ENCODE measurements at regions not wholly inside any gene's neighbourhood (a gene's known extent, or its start where the extent isn't known, plus 50 kb on each side); places are given as distances from the start of the nearest gene placed in this dataset.

GRCh38 chr7:41481353-41481752 is 221.5 kb downstream of the INHBA start:
- no peak for DNase-seq (ENCODE audit: low read depth, low spot score)
- Mint-ChIP-seq H3K36me3 (ENCODE audit: low read depth) (peaks cover 2% of the 10 kb centered on the region), H3K27me3 (ENCODE audit: low read depth) (no peaks in the 10 kb centered on the region), H3K4me1 (no peaks in the 10 kb centered on the region), H3K9me3 (peaks cover 4% of the 10 kb centered on the region), H3K4me3 (no peak overlapping the region), H3K27ac (ENCODE audit: unreplicated experiment) (no peak overlapping the region)
- no peak for TF ChIP-seq CTCF (conservative IDR thresholded peaks at IDR 0.05)

- Mint-ChIP-seq H3K9me3 (peaks cover 4% of the 10 kb centered on the region), H3K4me1 (no peaks in the 10 kb centered on the region), H3K4me3 (no peak overlapping the region), H3K27me3 (ENCODE audit: low read depth) (no peaks in the 10 kb centered on the region), H3K36me3 (ENCODE audit: low read depth) (peaks cover 2% of the 10 kb centered on the region), H3K27ac (ENCODE audit: unreplicated experiment) (no peak overlapping the region)
- DNase-seq (ENCODE audit: low read depth, low spot score): no peak
- no peak for TF ChIP-seq CTCF (conservative IDR thresholded peaks at IDR 0.05)
Measured at GRCh38 chr7:41478187-41478586, 224.7 kb downstream of the INHBA start.

GRCh38 chr7:41476460-41476803 is 226.5 kb downstream of the INHBA start:
- no peaks in the 10 kb centered on the region for H3K4me1 Mint-ChIP-seq
- peaks cover 4% of the 10 kb centered on the region for H3K9me3 Mint-ChIP-seq
- no peak overlapping the region for H3K4me3 Mint-ChIP-seq
- H3K36me3 Mint-ChIP-seq (ENCODE audit: low read depth): peaks cover 2% of the 10 kb centered on the region
- no peak for DNase-seq (ENCODE audit: low read depth, low spot score)
- no peak for TF ChIP-seq CTCF (conservative IDR thresholded peaks at IDR 0.05)
- H3K27me3 Mint-ChIP-seq (ENCODE audit: low read depth): no peaks in the 10 kb centered on the region
- no peak overlapping the region for H3K27ac Mint-ChIP-seq (ENCODE audit: unreplicated experiment)

GRCh38 chr7:41475801-41476459 is 227.0 kb downstream of the INHBA start:
- no peak for DNase-seq (ENCODE audit: low read depth, low spot score)
- Mint-ChIP-seq H3K4me1 (no peaks in the 10 kb centered on the region), H3K27ac (ENCODE audit: unreplicated experiment) (no peak overlapping the region), H3K4me3 (no peak overlapping the region), H3K27me3 (ENCODE audit: low read depth) (no peaks in the 10 kb centered on the region), H3K9me3 (peaks cover 4% of the 10 kb centered on the region), H3K36me3 (ENCODE audit: low read depth) (peaks cover 2% of the 10 kb centered on the region)
- no peak for TF ChIP-seq CTCF (conservative IDR thresholded peaks at IDR 0.05)

GRCh38 chr7:41472427-41473125 is 230.3 kb downstream of the INHBA start:
- H3K27ac Mint-ChIP-seq (ENCODE audit: unreplicated experiment): no peak overlapping the region
- no peak for DNase-seq (ENCODE audit: low read depth, low spot score)
- no peaks in the 10 kb centered on the region for H3K27me3 Mint-ChIP-seq (ENCODE audit: low read depth)
- H3K4me3 Mint-ChIP-seq: no peak overlapping the region
- H3K36me3 Mint-ChIP-seq (ENCODE audit: low read depth): no peaks in the 10 kb centered on the region
- no peaks in the 10 kb centered on the region for H3K4me1 Mint-ChIP-seq
- no peaks in the 10 kb centered on the region for H3K9me3 Mint-ChIP-seq
- TF ChIP-seq CTCF (conservative IDR thresholded peaks at IDR 0.05): no peak

Measured in neural crest cell (in vitro differentiated cells).